ACC112 (cell line): ENCODE measurements at regions not wholly inside any gene's neighbourhood (a gene's known extent, or its start where the extent isn't known, plus 50 kb on each side); places are given as distances from the start of the nearest gene placed in this dataset.
A peak's percentile ranks its signal among the peaks of the same experiment; 100 is the strongest.
"Not testable (repeated sequence)": the region's sequence is repeated elsewhere in the genome, so short reads cannot be mapped to it uniquely, and the experiment has no call there.

Source experiments
- H2AFZ ChIP-seq: fragments of 200-600 bp; sonication (generic); one replicate; pipeline ENCODE4 v1.6.0; 2017; ENCODE audit warnings: antibody characterized with exemption, low read length; ENCODE audit not compliant: unreplicated experiment
- H3K27ac ChIP-seq: fragments of 200-600 bp; sonication (generic); 2 replicates; pipeline ENCODE4 v1.5.1; 2014; ENCODE audit warnings: low read depth, mild to moderate bottlenecking, antibody characterized with exemption, low read length, moderate library complexity
- H3K27me3 ChIP-seq: fragments of 200-600 bp; sonication (generic); 2 replicates; pipeline ENCODE4 v1.6.1; 2014; ENCODE audit warnings: mild to moderate bottlenecking, antibody characterized with exemption, low read length, moderate library complexity, mixed read lengths; ENCODE audit not compliant: insufficient read depth
- H3K36me3 ChIP-seq: fragments of 200-600 bp; sonication (generic); 2 replicates; pipeline ENCODE4 v1.6.1; 2016; ENCODE audit warnings: mild to moderate bottlenecking, antibody characterized with exemption, low read length, moderate library complexity, mixed read lengths; ENCODE audit not compliant: insufficient read depth
- H3K4me1 ChIP-seq: fragments of 200-600 bp; sonication (generic); one replicate; pipeline ENCODE4 v1.6.1; 2016; ENCODE audit warnings: low read length, mixed read lengths; ENCODE audit not compliant: insufficient read depth, unreplicated experiment, control insufficient read depth
- H3K4me3 ChIP-seq: fragments of 200-600 bp; sonication (generic); 2 replicates; pipeline ENCODE4 v1.5.1; 2014; ENCODE audit warnings: mild to moderate bottlenecking, low read depth, low read length
- H3K79me2 ChIP-seq: fragments of 200-600 bp; sonication (generic); one replicate; pipeline ENCODE4 v1.6.0; 2016; ENCODE audit warnings: low read length; ENCODE audit not compliant: control insufficient read depth, unreplicated experiment, insufficient read depth

- no peak overlapping the region for H2AFZ ChIP-seq
- H3K36me3 ChIP-seq: no peaks in the 10 kb centered on the region
- no peak overlapping the region for H3K4me3 ChIP-seq
- no peaks in the 10 kb centered on the region for H3K4me1 ChIP-seq
- H3K27ac ChIP-seq: no peak overlapping the region
- H3K79me2 ChIP-seq: no peaks in the 10 kb centered on the region
- H3K27me3 ChIP-seq: no peaks in the 10 kb centered on the region
Observed at GRCh38 chr9:88871669-88872068, 119.6 kb upstream of the S1PR3 start.

DNA sequence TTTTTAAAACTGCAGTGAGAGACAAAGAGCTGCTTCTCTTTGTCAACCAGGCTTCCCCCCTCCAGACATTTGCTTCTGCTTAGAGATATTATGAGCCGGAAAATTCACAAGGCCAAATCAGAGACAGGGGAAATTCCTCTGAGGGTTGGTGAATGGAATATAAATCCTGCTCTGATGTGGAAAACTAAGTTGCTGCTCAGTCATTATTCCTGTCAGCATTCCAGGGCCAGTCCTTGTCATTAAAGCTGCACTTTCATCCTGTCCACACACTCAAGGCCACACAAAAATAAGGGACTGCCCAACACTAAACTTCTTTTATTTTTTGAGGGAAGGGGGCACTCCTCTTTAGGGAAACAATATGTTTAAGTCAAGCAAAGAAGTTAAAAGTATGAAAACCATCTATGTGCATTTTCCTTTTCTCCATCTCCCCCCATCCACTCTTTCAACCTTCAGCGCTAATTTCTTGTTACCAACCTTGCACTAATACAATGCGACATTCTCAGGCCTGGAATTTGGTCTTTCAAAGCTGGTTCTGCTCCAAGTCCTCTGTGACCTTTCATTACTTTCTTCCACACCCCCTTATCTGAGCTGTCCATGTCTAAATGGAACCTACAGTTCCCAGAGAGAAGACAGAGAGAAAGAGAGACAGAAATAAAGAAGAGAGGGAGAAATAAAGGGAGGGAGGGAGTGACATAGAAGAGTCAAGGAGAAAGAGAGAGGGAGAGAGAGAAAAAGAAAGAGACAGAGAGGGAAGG, 118.9 kb upstream of the S1PR3 start:
- H3K4me1 ChIP-seq: no peaks in the 10 kb centered on the region
- H3K36me3 ChIP-seq: no peaks in the 10 kb centered on the region
- H3K27ac ChIP-seq: no peak overlapping the region
- no peak overlapping the region for H3K4me3 ChIP-seq
- H3K79me2 ChIP-seq: no peaks in the 10 kb centered on the region
- no peaks in the 10 kb centered on the region for H3K27me3 ChIP-seq
- H2AFZ ChIP-seq: no peak overlapping the region

DNA sequence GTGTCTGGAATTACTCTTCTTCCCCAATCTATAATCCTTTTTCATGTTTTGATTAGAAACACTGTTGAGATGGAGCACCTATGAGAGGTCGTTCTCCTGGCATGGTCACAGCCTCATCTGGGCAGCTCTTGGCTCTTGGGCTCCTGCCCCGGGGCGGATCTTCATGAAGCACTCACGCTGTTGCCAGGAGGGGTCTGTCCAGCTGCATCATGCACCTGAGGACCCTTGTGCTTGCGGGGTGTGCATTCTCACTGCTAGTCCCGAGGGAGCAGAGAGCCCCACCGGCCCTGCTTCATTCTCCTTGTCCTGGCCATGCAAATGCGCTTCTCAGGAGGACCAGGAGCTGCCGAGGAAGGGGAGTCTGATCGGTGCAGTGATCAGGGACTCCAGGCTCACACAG, 117.6 kb upstream of the S1PR3 start:
- Histone ChIP-seq H3K79me2 (no peaks in the 10 kb centered on the region), H3K4me1 (no peaks in the 10 kb centered on the region), H3K36me3 (no peaks in the 10 kb centered on the region), H3K4me3 (no peak overlapping the region), H3K27me3 (no peaks in the 10 kb centered on the region), H2AFZ (no peak overlapping the region), H3K27ac (no peak overlapping the region)

- no peaks in the 10 kb centered on the region for H3K4me1 ChIP-seq
- no peaks in the 10 kb centered on the region for H3K79me2 ChIP-seq
- H3K36me3 ChIP-seq: no peaks in the 10 kb centered on the region
Observed at GRCh38 chr9:88874391-88874790, 116.9 kb upstream of the S1PR3 start.

GRCh38 chr9:88875400-88876120, 115.7 kb upstream of the S1PR3 start:
- Histone ChIP-seq H2AFZ (no peak overlapping the region), H3K27ac (peak overlapping the region; percentile 27; the same call in 1 of the 2 replicates), H3K36me3 (no peaks in the 10 kb centered on the region), H3K4me1 (no peaks in the 10 kb centered on the region), H3K27me3 (no peaks in the 10 kb centered on the region), H3K79me2 (no peaks in the 10 kb centered on the region), H3K4me3 (0 out of 2 replicates have a peak overlapping the region, but pooled peaks have one; percentile 2)

More at GRCh38 chr9:88874391-88874790, 116.9 kb upstream of the S1PR3 start:
- Histone ChIP-seq H3K27me3 (no peaks in the 10 kb centered on the region), H3K27ac (no peak overlapping the region), H2AFZ (no peak overlapping the region), H3K4me3 (no peak overlapping the region)

- H3K4me1 ChIP-seq: no peaks in the 10 kb centered on the region
- no peak overlapping the region for H3K4me3 ChIP-seq
- H3K27me3 ChIP-seq: no peaks in the 10 kb centered on the region
- H3K27ac ChIP-seq: no peak overlapping the region
- no peaks in the 10 kb centered on the region for H3K36me3 ChIP-seq
- H2AFZ ChIP-seq: no peak overlapping the region
- H3K79me2 ChIP-seq: no peaks in the 10 kb centered on the region
Observed at GRCh38 chr9:88880199-88880598, 111.1 kb upstream of the S1PR3 start.

- H3K4me3 ChIP-seq, H3K27me3 ChIP-seq, H3K36me3 ChIP-seq, H3K27ac ChIP-seq, H3K4me1 ChIP-seq, H3K79me2 ChIP-seq, H2AFZ ChIP-seq: not testable (repeated sequence)
Observed at GRCh38 chr9:88884291-88884690, 107.0 kb upstream of the S1PR3 start.

- not testable (repeated sequence) for H3K36me3 ChIP-seq, H3K79me2 ChIP-seq, H3K27ac ChIP-seq, H3K27me3 ChIP-seq, H3K4me1 ChIP-seq, H3K4me3 ChIP-seq, H2AFZ ChIP-seq
Observed at GRCh38 chr9:88886762-88887161, 104.5 kb upstream of the S1PR3 start.

- Histone ChIP-seq H3K4me3 (no peak overlapping the region), H3K27me3 (no peaks in the 10 kb centered on the region), H3K79me2 (no peaks in the 10 kb centered on the region), H3K36me3 (no peaks in the 10 kb centered on the region), H2AFZ (no peak overlapping the region), H3K27ac (no peak overlapping the region), H3K4me1 (peaks cover 8% of the 10 kb centered on the region)
Observed at GRCh38 chr9:88889386-88889785, 101.9 kb upstream of the S1PR3 start.

DNA sequence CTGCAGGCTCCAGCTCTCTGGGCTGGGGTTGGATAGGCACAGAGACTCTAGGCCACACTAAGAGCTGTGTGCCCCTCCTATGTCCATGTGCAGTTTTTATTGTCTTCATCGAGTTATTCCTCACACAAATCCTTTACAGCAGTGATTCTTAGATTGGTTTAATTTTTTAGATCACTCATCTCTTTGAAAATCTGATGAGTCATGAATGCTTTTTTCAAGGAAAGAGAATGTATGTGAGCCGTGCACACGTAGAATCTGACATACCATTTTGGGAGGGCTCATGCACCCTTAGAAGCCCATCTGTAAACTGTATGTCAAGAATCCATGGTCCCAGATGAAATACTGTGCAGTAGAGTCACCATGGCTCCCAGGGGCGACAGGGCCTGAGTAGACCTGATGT, 100.7 kb upstream of the S1PR3 start:
- Histone ChIP-seq H2AFZ (no peak overlapping the region), H3K27me3 (no peaks in the 10 kb centered on the region), H3K4me1 (peaks cover 8% of the 10 kb centered on the region), H3K27ac (no peak overlapping the region), H3K79me2 (no peaks in the 10 kb centered on the region), H3K4me3 (no peak overlapping the region), H3K36me3 (no peaks in the 10 kb centered on the region)

DNA sequence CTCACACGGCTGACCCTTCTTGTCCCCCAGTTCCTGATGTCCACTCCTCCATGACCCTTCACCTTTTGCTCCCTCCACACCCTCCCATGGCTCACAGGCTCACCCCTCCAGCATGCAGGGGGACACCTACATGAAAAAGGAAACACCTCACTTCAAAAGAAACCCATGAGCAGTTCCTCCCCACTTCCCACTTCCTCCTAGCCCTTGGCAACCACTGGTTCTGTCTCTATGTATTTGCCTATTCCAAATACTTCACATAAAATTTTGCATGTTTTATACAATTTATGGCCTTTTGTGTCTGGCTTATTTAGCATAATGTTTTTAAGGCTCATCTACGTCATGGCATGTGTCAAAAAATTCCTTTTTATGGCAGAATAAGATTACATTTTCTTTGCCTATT, 100.2 kb upstream of the S1PR3 start:
- H3K36me3 ChIP-seq: no peaks in the 10 kb centered on the region
- no peak overlapping the region for H2AFZ ChIP-seq
- no peaks in the 10 kb centered on the region for H3K27me3 ChIP-seq
- H3K79me2 ChIP-seq: no peaks in the 10 kb centered on the region
- H3K4me1 ChIP-seq: peaks cover 8% of the 10 kb centered on the region
- H3K4me3 ChIP-seq: no peak overlapping the region
- H3K27ac ChIP-seq: no peak overlapping the region
